HCT116 (cell line): ENCODE measurements at regions not wholly inside any gene's neighbourhood (a gene's known extent, or its start where the extent isn't known, plus 50 kb on each side); places are given as distances from the start of the nearest gene placed in this dataset.

Experiments used
- ATAC-seq: fragments of 200-7000 bp; cut with Tn5 transposase; 2 replicates; pipeline ENCODE4 v1.9.1; 2020; ENCODE audit warnings: mild to moderate bottlenecking, moderate library complexity
- BruUV-seq: library from RNA; stranded (reverse); fragments of 400-500 nt; replicated peaks from 2 replicates; lab custom pipeline; 2021; lab: Mats Ljungman, UMichigan
- CTCF ChIA-PET: fragments of 300-600 bp; sonication (Branson Sonifier 250); formaldehyde crosslinking; loops from one replicate; lab custom pipeline; 2021; ENCODE audit warnings: antibody characterized with exemption; lab: Charles Lee
- POLR2A ChIA-PET: fragments of 300-600, 350-600 bp; sonication (Branson Sonifier 250); formaldehyde crosslinking; loops from one replicate; lab custom pipeline; 2021; ENCODE audit warnings: antibody characterized with exemption; lab: Charles Lee
- RAD21 ChIA-PET, 2 experiments: fragments of 300-600 bp; sonication (Branson Sonifier 250); formaldehyde crosslinking; loops; one replicate each; lab custom pipeline; 2023; ENCODE audit warnings: low total read pairs in 2 of 2; ENCODE audit not compliant: uncharacterized antibody in 2 of 2, unreplicated experiment in 2 of 2, low non-redundant PET in 1 of 2; lab: Charles Lee
- DNase-seq: peaks from one replicate; pipeline ENCODE4 v3.0.0-alpha.2; 2010; ENCODE audit warnings: low read depth, low spot score
- H2AFZ ChIP-seq: fragments of 200-600 bp; shearing (Covaris generic), sonication (generic); 2 replicates; pipeline ENCODE4 v1.6.1; 2017; ENCODE audit warnings: low read depth, mixed run types, mixed read lengths, antibody characterized with exemption, low read length; ENCODE audit not compliant: poor library complexity, severe bottlenecking
- H3K27ac ChIP-seq: 2 replicates; pipeline ENCODE4 v1.5.1; 2012; ENCODE audit warnings: low read depth, low read length
- H3K27me3 ChIP-seq: fragments of 200-600 bp; sonication (generic); 2 replicates; pipeline ENCODE4 v1.6.1; 2016; ENCODE audit warnings: mixed run types, low read length, mixed read lengths; ENCODE audit not compliant: insufficient read depth
- H3K36me3 ChIP-seq, 2 experiments: fragments of 200-500 bp in 1 of 2; fragments of 200-600 bp in 1 of 2; sonication (Bioruptor generic) in 1 of 2; sonication (generic) in 1 of 2; 2 replicates each; pipeline versions ENCODE4 v1.5.1 to v1.6.1; 2014 to 2016; ENCODE audit warnings: low read length in 2 of 2, inconsistent platforms in 1 of 2, mixed read lengths in 1 of 2, mixed run types in 1 of 2; ENCODE audit not compliant: insufficient read depth in 2 of 2, control insufficient read depth in 1 of 2
- H3K4me1 ChIP-seq, 2 experiments: fragments of 200-600 bp in 1 of 2; sonication (generic) in 1 of 2; 2 replicates each; pipeline versions ENCODE4 v1.5.1 to v1.6.1; 2012 to 2017; ENCODE audit warnings: low read length in 2 of 2, inconsistent platforms in 1 of 2, mild to moderate bottlenecking in 1 of 2, mixed read lengths in 1 of 2, mixed run types in 1 of 2, moderate library complexity in 1 of 2; ENCODE audit not compliant: insufficient read depth in 2 of 2, control insufficient read depth in 1 of 2
- H3K4me2 ChIP-seq: fragments of 200-600 bp; sonication (generic); 2 replicates; pipeline ENCODE4 v1.6.1; 2017; ENCODE audit warnings: mixed run types, low read length, mixed read lengths
- H3K4me3 ChIP-seq, 2 experiments: fragments of 200-600 bp in 1 of 2; sonication (generic) in 1 of 2; replicated peaks in 1 of 2; 2 replicates each; pipeline ENCODE4 v1.5.1; 2011 to 2016; ENCODE audit warnings: low read length in 2 of 2, control low read depth in 1 of 2, low read depth in 1 of 2, mild to moderate bottlenecking in 1 of 2, mixed read lengths in 1 of 2, mixed run types in 1 of 2
- H3K79me2 ChIP-seq: fragments of 200-600 bp; sonication (generic); 2 replicates; pipeline ENCODE4 v1.6.1; 2017; ENCODE audit warnings: mild to moderate bottlenecking, mixed run types, low read length, moderate library complexity, mixed read lengths; ENCODE audit not compliant: insufficient read depth
- H3K9ac ChIP-seq: fragments of 200-600 bp; sonication (generic); 2 replicates; pipeline ENCODE4 v1.6.1; 2016; ENCODE audit warnings: low read length, mixed read lengths
- H3K9me2 ChIP-seq: fragments of 200-600 bp; sonication (generic), shearing (Covaris generic); 2 replicates; pipeline ENCODE4 v1.6.1; 2017; ENCODE audit warnings: mixed run types, mild to moderate bottlenecking, moderate library complexity; ENCODE audit not compliant: insufficient read depth
- H3K9me3 ChIP-seq, 2 experiments: fragments of 200-500 bp in 1 of 2; fragments of 200-600 bp in 1 of 2; sonication (Bioruptor generic) in 1 of 2; sonication (generic) in 1 of 2; 2 replicates each; pipeline ENCODE4 v1.6.1; 2014 to 2017; ENCODE audit warnings: low read length in 2 of 2, mixed read lengths in 2 of 2, inconsistent platforms in 1 of 2, low read depth in 1 of 2, mild to moderate bottlenecking in 1 of 2, mixed run types in 1 of 2, moderate library complexity in 1 of 2; ENCODE audit not compliant: control insufficient read depth in 1 of 2, insufficient read depth in 1 of 2
- H4K20me1 ChIP-seq: fragments of 200-600 bp; sonication (generic), shearing (Covaris generic); 2 replicates; pipeline ENCODE4 v1.6.1; 2017; ENCODE audit warnings: mixed run types, mild to moderate bottlenecking, moderate library complexity; ENCODE audit not compliant: insufficient read depth
- SIN3A ChIP-seq: IDR thresholded peaks from 2 replicates; pipeline ENCODE4 v1.6.1; 2012; ENCODE audit warnings: low read depth
- SRF ChIP-seq: IDR thresholded peaks from 2 replicates; pipeline ENCODE4 v1.6.1; 2012; ENCODE audit warnings: low read depth
- intact Hi-C: fragments of 100-400 bp; cut with micrococcal nuclease; formaldehyde crosslinking; loops from 2 replicates; pipeline ENCODE4 v1.10.0; 2022
- TF ChIP-seq, protein P1 (sequence below): IDR thresholded peaks from 2 replicates; pipeline ENCODE4 v1.6.1; 2011; ENCODE audit warnings: mild to moderate bottlenecking, low read length, moderate library complexity; ENCODE audit not compliant: insufficient replicate concordance; ENCODE audit errors: extremely low read depth
- TF ChIP-seq, protein P2 (sequence below), 3 experiments: fragments of 200-600 bp in 1 of 3; sonication (generic) in 1 of 3; IDR thresholded peaks in 2 of 3; conservative IDR thresholded peaks in 1 of 3; 2 replicates each; pipeline ENCODE4 v1.5.1; 2012 to 2017; ENCODE audit warnings: low read depth in 2 of 3, low read length in 2 of 3, antibody characterized with exemption in 1 of 3, borderline replicate concordance in 1 of 3, control low read depth in 1 of 3, mild to moderate bottlenecking in 1 of 3, mixed read lengths in 1 of 3, mixed run types in 1 of 3, moderate library complexity in 1 of 3; ENCODE audit not compliant: insufficient read depth in 1 of 3

DNA sequence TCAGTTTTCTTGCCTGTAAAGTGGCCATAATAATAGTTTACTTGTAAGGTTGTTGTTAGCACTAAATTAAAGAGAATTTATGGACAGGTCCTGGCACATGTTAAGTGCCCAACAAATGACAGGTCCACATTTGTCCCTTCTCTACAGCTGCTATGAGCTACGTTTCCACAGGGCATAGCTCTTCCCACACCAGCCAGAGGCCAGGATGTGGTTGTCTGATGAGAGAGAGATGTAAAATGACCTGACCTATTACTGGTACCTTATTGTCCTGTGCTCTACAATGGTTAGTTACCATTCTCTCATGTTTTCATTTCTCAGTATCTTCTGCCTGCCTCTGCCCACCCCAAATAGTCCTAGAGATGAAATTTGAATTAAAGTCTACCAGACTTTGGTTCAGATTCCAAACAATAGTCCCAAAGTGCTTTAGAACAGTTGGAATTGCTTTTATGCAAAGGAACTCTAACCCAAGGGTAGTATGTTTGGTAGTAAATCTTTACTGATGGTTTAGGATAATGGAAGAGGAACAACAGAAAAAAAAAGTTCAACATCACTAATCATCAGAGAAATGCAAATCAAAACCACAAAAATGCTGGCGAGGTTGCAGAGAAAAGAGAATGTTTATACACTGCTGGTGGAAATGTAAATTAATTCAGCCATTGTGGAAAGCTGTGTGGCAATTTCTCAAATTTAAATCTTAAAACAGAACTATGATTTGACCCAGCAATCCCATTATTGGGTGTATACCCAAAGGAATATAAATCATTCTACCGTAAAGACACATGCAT, 57.1 kb upstream of the ANKFN1 start:
- intact Hi-C loops: no loop called here
- Histone ChIP-seq H3K9ac (no peak overlapping the region), H3K9me3 (no peaks in the 10 kb centered on the region), H3K27ac (no peak overlapping the region), H3K4me3 (no peak overlapping the region), H3K27me3 (peaks cover 10% of the 10 kb centered on the region; the same call in 1 of the 2 replicates), H2AFZ (no peak overlapping the region), H4K20me1 (no peaks in the 10 kb centered on the region), H3K36me3 (no peaks in the 10 kb centered on the region), H3K79me2 (no peaks in the 10 kb centered on the region), H3K4me2 (no peak overlapping the region), H3K4me1 (no peaks in the 10 kb centered on the region), H3K9me2 (no peaks in the 10 kb centered on the region)
- DNase-seq: no peak
- ChIA-PET RAD21 (no interaction called here), CTCF (no interaction called here), POLR2A (no interaction called here)
- ATAC-seq: no peak
- TF ChIP-seq, protein P1, sequence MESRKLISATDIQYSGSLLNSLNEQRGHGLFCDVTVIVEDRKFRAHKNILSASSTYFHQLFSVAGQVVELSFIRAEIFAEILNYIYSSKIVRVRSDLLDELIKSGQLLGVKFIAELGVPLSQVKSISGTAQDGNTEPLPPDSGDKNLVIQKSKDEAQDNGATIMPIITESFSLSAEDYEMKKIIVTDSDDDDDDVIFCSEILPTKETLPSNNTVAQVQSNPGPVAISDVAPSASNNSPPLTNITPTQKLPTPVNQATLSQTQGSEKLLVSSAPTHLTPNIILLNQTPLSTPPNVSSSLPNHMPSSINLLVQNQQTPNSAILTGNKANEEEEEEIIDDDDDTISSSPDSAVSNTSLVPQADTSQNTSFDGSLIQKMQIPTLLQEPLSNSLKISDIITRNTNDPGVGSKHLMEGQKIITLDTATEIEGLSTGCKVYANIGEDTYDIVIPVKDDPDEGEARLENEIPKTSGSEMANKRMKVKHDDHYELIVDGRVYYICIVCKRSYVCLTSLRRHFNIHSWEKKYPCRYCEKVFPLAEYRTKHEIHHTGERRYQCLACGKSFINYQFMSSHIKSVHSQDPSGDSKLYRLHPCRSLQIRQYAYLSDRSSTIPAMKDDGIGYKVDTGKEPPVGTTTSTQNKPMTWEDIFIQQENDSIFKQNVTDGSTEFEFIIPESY: no peak
- no peak for TF ChIP-seq SRF
- no peak for TF ChIP-seq SIN3A
- TF ChIP-seq, protein P2, sequence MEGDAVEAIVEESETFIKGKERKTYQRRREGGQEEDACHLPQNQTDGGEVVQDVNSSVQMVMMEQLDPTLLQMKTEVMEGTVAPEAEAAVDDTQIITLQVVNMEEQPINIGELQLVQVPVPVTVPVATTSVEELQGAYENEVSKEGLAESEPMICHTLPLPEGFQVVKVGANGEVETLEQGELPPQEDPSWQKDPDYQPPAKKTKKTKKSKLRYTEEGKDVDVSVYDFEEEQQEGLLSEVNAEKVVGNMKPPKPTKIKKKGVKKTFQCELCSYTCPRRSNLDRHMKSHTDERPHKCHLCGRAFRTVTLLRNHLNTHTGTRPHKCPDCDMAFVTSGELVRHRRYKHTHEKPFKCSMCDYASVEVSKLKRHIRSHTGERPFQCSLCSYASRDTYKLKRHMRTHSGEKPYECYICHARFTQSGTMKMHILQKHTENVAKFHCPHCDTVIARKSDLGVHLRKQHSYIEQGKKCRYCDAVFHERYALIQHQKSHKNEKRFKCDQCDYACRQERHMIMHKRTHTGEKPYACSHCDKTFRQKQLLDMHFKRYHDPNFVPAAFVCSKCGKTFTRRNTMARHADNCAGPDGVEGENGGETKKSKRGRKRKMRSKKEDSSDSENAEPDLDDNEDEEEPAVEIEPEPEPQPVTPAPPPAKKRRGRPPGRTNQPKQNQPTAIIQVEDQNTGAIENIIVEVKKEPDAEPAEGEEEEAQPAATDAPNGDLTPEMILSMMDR (IDR thresholded peaks at IDR 0.05 in 2 of 3, conservative IDR thresholded peaks at IDR 0.05 in 1 of 3; ENCODE audit: borderline replicate concordance in 1 of 3, insufficient read depth in 1 of 3, low read depth in 2 of 3, low read length in 2 of 3): no peak
- no TSS peak for BruUV-seq
